Activated T-cell treated with anti-CD3 and anti-CD28 coated beads for 48 hours (primary cell): ENCODE measurements at regions not wholly inside any gene's neighbourhood (a gene's known extent, or its start where the extent isn't known, plus 50 kb on each side); places are given as distances from the start of the nearest gene placed in this dataset.

Experiments
- DNase-seq: peaks from one replicate; pipeline ENCODE4 v3.0.0-alpha.2; 2020; ENCODE audit warnings: low read depth

DNA sequence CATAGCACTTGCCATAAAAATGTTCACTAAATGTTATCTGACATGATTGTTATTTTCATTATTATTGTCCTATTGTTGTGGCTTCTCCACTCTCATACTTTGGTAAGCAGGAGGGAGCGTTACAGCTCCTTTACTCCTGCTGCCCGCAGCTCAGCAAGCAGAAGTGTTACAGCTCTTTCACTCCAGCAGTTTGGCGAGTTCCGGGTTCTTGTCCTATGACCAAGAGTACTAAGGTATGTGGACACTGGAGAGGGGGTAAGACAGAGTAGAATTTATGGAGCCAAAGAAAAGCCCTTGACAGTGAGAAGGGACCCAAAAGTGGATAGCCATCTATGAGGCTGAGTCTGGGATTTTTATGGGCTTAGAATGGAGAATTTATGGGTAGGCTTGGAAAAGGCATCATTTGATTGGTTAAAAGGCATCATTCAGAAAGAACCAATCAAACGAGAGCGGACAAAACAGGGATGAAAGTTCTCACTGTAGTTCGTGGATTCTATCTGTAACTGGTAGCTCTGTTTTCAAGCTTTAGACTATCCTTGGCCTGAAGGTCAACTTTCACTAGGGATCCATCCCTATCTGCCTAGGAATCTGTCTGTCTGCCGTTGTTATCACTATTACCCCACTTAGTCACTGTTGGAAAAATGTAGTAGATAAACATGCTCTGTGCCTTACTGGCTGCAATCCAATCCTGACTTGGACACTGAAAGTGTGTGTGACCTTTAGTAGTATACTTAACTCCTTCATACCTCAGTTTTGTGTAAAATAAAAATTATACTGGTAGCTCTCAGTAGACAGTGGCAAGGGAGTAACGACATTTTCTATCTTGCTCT, 545.6 kb upstream of the LCORL start:
- DNase-seq: no peak

- DNase-seq: no peak
Measured at GRCh38 chr4:18559492-18559891, 537.9 kb upstream of the LCORL start.

DNA sequence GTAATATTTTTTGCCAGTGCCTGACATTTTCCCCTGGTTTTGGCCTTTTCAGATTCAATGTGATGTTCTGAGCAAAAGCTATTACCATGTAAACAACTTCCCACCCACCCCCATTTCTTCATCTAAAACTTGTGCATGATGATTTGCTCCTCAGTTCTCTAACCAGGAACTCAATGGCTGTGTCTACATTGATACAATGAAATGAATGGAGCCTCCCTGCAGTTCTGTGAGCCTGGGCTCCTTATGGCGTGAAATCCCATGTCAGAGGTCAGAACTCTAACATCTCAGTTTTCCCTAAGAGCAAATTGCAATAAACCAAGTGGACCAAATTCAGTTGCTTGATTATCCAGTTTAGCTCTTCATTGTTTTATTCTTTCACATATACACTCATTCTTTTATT, 534.8 kb upstream of the LCORL start:
- no peak for DNase-seq

- DNase-seq: no peak
Measured at GRCh38 chr4:18540349-18540748, 518.8 kb upstream of the LCORL start.

DNA sequence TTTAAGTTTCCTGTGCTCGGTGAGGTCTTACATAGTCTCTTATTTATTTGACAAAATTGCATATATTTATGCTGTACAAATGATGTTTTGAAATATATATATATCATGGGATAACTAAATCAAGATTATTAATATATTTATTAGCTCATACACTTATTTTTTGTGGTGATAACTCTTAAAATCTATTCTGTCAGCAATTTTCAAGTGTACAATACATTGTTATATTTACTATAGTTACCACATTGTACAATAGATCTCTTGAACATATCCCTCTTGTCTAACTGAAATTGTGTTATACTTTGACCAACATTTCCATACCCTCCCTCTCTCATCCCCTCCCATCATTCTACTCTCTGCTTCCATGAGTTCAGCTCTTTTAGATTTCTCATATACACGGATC, 516.6 kb upstream of the LCORL start:
- DNase-seq: no peak

DNA sequence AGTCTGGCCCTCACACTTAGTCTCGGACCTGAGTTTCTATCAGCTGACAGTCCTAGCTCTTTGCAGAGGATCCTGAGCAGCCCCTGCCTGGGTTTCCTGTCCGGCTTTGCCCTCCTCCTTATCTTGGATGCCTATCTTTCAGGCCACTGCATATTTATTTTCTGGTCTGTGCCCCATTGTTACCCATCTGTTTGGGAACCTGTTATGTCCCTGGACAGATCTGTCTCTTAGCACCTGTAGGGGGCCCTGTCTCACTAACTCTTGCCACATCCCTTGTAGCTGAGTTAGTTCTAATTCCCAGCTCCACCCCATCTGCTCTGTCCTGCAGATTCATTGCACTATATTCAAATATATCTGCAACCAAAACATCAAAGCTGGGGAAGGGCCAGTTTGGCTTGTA, 514.9 kb upstream of the LCORL start:
- no peak for DNase-seq

DNA sequence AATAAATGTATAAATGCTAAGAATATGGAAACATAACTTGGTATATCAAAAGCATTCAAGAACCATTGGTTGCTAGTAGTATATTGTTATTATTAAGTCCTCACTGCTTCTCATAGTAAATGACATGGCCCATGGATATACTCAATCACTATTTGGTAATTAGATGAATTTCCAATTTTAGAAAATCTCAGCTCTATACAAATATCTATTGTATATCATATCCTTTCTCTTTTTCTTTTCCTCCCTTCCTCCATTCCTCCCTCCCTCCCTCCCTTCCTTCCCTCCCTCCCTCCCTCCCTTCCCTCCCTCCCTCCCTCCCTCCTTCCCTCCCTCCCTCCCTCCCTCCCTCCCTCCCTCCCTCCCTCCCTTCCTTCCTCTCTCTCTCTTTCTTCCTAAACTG, 514.4 kb upstream of the LCORL start:
- DNase-seq: no peak

- DNase-seq: no peak
Measured at GRCh38 chr4:18533262-18533775, 511.8 kb upstream of the LCORL start.

DNA sequence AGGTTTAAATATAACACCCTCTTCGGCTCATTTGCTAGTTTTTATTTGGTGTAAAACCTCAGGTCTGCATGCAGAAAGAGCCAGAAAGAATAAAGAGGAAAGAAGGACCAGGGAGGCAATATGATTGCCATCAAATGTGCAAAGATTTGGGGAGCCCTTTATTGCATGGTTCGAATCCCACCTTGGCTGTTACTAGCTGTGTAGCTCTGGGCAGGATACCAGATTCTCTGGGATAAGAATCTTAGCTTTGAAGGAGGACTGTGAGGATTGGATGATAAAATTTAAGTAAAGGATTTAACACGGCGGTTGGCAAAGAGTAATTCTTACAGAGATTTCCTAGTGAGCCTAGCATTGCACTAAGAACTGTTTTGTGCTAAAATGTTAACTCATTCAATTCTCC, 510.2 kb upstream of the LCORL start:
- DNase-seq: no peak

DNA sequence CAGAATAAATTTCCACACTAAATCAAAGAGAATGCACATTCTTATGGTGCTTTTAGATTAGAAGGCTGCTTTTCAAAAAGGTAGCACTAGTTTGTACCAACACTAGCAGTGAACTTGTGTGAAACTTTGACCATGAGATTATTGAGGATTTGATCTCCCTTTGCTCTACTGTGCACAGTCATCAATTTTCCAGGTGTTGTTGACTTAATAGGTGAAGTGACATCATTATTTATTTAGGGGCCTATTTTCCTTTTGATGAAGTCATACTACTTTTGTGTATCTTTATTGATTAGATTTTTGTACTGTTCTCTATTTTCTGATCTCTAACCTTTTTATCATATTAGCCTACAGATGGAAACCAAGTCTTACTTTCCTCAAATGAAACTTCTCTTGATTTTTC, 507.9 kb upstream of the LCORL start:
- no peak for DNase-seq

- DNase-seq: no peak
Measured at GRCh38 chr4:18524667-18525066, 503.1 kb upstream of the LCORL start.

DNA sequence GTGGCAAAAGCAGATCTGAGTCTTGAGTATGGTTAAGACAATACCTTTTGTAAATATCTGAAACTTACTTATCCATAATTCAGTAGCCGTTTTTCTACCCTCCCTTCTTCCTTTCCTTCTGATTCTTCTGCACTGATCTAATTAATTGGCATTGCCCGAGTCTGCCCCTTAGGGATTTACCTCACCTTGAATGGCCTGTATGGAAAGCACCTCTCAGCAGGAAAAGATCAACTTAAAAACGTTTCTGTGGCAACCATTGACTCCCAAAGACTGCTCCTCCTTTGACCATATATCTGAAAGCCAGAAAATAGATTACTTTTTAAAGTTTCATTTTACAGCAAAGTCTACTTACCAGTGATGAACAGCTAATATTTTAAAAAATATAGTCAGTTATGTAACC, 496.5 kb upstream of the LCORL start:
- no peak for DNase-seq

GRCh38 chr4:18513861-18514260, 492.3 kb upstream of the LCORL start:
- DNase-seq: no peak

DNA sequence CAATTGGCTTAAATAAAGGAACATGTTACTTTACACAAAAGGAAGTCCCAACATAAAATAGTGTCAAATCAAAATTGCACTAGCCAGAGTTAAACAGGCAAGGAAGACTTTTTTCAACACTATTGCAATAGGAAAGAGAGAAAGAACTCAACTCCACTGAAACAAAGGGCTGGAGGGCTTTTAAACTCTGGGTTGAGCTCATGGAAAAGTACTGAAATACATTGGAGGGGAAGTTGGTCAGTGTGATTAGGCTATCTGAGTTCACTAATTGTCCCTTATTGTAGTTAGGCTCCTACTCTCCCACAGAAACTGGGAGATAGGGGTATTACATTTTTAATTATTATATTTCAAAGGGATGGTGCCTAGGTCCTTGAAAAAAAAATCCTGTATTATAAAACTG, 491.2 kb upstream of the LCORL start:
- DNase-seq: no peak

DNA sequence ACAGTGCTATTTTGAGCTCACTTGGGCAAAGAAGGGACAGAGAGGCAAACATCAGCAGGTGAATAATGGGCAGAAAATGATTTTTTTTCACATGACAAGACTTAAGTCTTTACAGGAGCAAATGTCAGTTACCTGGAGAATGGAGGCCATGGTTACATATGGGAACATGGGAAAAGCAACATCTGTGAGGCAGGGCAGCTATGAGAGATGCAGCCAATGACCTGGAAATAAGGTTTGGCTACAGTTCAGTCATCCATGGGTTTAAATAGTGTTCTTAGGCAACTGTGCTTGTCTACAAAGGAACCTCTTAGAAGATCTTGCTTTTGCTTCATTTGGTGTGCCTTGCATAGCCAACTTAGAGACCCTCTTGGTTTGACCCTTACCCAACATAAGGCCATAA, 490.2 kb upstream of the LCORL start:
- no peak for DNase-seq

DNA sequence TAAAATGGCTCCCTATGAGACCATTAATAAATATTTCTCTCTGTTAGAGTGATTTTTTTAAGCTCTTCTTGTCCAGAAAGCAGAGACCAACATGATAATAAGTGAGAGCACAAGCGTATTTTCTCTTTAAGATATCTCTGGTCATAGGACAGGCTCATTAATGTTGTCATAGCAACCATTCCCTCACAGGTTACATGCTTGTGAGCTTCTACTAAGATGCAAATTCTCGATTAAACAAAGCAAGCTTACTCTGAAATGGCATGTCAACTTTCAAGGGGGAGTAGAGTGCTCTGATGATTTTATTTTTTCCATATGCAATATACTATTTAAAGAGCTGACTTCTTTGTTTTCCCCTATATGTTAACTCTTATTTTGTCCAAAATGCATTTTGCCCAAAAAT, 487.2 kb upstream of the LCORL start:
- DNase-seq: no peak

DNA sequence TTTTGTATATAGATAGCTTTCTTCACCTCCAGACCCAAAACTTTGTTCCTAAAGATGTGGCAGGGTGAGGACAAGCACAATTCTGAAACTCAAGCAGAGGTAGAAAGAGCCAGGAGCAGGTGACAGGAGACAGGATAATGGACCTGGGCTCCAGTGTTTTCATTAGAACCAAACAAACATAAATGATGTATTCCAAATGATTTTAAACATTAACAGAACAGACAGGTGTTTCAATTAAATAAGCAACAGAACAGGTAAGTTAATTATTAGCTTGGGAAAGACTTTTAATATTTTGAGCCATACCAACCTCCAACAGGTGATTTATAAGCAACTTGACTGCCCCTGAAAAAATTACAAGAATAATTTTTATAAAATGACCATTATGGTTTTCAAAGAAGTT, 459.4 kb upstream of the LCORL start:
- no peak for DNase-seq

DNA sequence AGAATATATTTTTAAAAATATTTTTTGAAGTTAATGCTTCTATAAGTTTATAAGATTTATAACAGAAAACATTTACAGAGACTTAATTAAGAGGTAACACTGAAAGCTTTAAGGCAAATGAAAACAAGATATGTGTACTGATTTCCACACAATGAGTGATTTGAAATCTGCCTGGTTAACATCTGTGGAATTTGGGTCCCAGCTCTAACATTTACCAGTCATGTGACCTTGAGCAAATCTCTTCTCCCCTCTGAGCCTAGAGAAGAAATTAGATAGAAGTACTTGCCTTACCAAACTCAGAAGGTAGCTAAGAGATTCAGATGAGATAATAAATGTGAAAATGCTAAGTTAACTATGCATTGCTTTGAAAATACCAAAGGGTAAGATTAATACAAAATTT, 458.8 kb upstream of the LCORL start:
- no peak for DNase-seq

- DNase-seq: no peak
Measured at GRCh38 chr4:18479825-18480224, 458.3 kb upstream of the LCORL start.

- DNase-seq: no peak
Measured at GRCh38 chr4:18463987-18464559, 442.5 kb upstream of the LCORL start.

DNA sequence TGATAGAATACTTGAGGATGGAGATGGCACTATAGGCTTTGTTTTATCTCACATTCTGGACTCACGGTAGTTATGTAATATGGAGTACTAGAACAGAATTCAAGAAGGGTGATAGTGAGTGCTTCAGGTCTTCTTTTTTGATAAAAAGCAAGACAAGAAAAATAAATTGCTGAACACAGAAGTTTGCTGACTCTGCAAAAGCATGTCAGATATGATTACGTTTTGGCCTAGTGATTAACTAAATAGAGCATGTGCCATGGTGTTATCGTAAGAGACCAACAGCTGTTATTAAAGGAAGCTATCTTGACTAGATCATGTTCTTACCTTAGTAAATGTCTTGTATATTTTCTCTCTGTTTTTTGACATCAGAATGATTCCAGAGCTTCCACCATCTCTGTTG, 436.9 kb upstream of the LCORL start:
- DNase-seq: no peak

DNA sequence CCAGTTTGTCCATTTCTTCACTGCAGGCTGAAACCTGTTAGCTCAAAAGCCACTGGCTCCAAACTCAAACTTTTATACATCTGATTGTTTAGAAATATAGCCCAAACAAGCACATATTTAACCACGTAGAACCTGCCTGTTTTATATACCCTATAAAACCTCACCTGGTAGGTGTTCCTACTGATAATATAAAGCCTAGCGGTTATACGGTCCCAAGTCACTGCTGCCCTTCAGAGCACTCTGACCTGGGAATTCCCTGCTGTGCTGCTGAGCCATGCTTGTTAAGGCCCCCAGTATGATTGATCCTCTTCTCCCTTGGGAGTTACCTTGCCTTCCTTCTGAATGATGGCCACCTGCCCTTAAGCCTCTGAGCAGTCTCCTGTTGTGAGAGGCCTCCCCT, 432.8 kb upstream of the LCORL start:
- no peak for DNase-seq

GRCh38 chr4:18445110-18445509, 423.6 kb upstream of the LCORL start:
- DNase-seq: no peak

GRCh38 chr4:18444206-18444605, 422.7 kb upstream of the LCORL start:
- DNase-seq: no peak
